Transverse colon (tissue), 4 donors: ENCODE measurements at regions not wholly inside any gene's neighbourhood (a gene's known extent, or its start where the extent isn't known, plus 50 kb on each side); places are given as distances from the start of the nearest gene placed in this dataset.
"Not testable (repeated sequence)": the region's sequence is repeated elsewhere in the genome, so short reads cannot be mapped to it uniquely, and the experiment has no call there.

Experiments used
- DNase-seq: peaks from one replicate; pipeline ENCODE4 v3.0.0-alpha.2; 2019
- H3K27ac ChIP-seq, 4 donors: fragments of 200-600 bp; sonication (generic); 2 replicates each; pipeline ENCODE4 v1.5.1; 2016 to 2018; ENCODE audit warnings: inconsistent platforms in 4 of 4
- H3K27me3 ChIP-seq: fragments of 200-600 bp; sonication (generic); 2 replicates; pipeline ENCODE4 v1.5.1; 2017; ENCODE audit warnings: inconsistent platforms
- H3K36me3 ChIP-seq, 4 donors: fragments of 200-600 bp; sonication (generic); 2 replicates each; pipeline ENCODE4 v1.5.1; 2017 to 2019; ENCODE audit warnings: inconsistent platforms in 4 of 4
- H3K4me1 ChIP-seq, 4 donors: fragments of 200-600 bp; sonication (generic); 2 replicates each; pipeline ENCODE4 v1.5.1; 2017 to 2020; ENCODE audit warnings: inconsistent platforms in 4 of 4
- H3K4me3 ChIP-seq, 4 donors: fragments of 200-600 bp; sonication (generic); 1 replicate in 1 of 4; 2 replicates in 3 of 4; pipeline versions ENCODE4 v1.5.1 to v1.6.1; 2017 to 2019; ENCODE audit warnings: inconsistent platforms in 4 of 4
- H3K9me3 ChIP-seq, 2 donors: fragments of 200-600 bp; sonication (generic); 2 replicates each; pipeline ENCODE4 v1.5.1; 2017 to 2019; ENCODE audit warnings: inconsistent platforms in 2 of 2
- EP300 ChIP-seq: sonication (generic); formaldehyde crosslinking; IDR thresholded peaks from one replicate; pipeline ENCODE4 v1.6.1; 2017; ENCODE audit warnings: antibody characterized with exemption, low read depth
- POLR2A ChIP-seq: fragments of 450-650 bp; IDR thresholded peaks from one replicate; pipeline ENCODE4 v1.6.1; 2016; ENCODE audit warnings: antibody characterized with exemption, mild to moderate bottlenecking, moderate library complexity
- POLR2AphosphoS5 ChIP-seq, 3 donors: sonication (generic); formaldehyde crosslinking; IDR thresholded peaks; one replicate each; pipeline ENCODE4 v1.6.1; 2016; ENCODE audit warnings: antibody characterized with exemption in 3 of 3
- WGBS, 2 donors: methylation state at CpG; one replicate each; pipeline ENCODE4 v1.1.5; 2018; ENCODE audit warnings: low coverage in 1 of 2; 5-methylcytosine and 5-hydroxymethylcytosine counted together
- in situ Hi-C, 4 donors: fragments of 200-750 bp; cut with MboI; loops; one replicate each; pipeline versions ENCODE4 v1.15.0 to v1.15.1; 2017; ENCODE audit warnings: low sequenced_read_pairs in 3 of 4, low pct_ligation_motif_present in 1 of 4, low pct_unique_long_range_greater_than_20kb in 1 of 4
- intact Hi-C: fragments of 100-400 bp; cut with DNase I; formaldehyde crosslinking; loops from one replicate; pipeline ENCODE4 v1.15.1; 2023; ENCODE audit warnings: low total_unique reads
- TF ChIP-seq, protein P1 (sequence below), 5 experiments: fragments of 200-600 bp in 3 of 5; fragments of 450-650 bp in 2 of 5; sonication (generic) in 3 of 5; IDR thresholded peaks; 1 replicate in 2 of 5; 2 replicates in 3 of 5; pipeline ENCODE4 v1.5.1; 2016 to 2017; ENCODE audit warnings: antibody characterized with exemption in 5 of 5, inconsistent platforms in 3 of 5, mild to moderate bottlenecking in 2 of 5, moderate library complexity in 1 of 5

DNA sequence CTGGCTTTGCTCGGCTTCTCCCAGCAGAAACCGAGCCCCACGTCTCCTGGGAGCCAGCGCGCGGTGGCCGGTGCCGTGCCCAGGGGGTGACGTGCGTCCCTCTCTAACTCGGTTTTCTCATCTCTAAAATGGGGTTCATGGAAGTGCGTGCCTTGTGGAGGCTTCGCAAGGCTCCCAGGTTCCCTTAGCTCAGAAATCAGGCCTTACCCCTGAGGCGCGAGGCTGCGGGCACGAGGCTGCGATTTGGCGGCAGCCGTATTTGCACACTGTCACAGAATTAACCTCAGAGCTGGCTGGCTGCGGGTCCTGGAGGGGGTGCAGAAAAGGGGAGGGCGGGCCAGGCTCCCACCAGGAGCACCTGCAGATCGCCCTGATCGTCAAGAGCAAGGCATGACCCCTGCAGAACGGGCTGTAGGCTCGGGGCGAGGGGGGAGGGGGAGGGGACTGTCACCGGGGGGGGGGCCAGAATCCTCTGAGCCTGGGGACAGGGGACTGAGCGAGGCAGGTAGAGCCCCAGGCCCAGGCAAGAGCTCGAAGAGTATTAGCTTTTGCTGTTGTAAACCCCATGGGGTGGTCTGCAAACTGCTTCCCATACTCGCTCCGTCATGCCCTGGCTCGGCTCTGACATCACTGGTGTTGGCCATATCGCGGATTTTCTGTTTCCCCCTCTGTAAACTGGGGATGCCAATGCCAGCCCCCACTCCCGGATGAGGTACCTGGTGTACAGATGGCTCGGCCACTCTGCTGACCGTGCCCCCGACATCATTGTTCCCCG lies 62.2 kb downstream of the CCNE1 start:
- in situ Hi-C loops (loop anchor here in 3 of 4 donors (10.0 to 25.0 kb wide), 3 partner anchors 109 to 139 kb away; no protein-coding TSS in a partner anchor), intact Hi-C loops (loop anchor here (5.0 to 10.0 kb wide), 2 partner anchors 112 to 139 kb away; no protein-coding TSS in a partner anchor)
- Histone ChIP-seq H3K4me1 (peaks cover 7 to 15% (median 11%) of the 10 kb centered on the region in 4 donors), H3K36me3 (no peaks in the 10 kb centered on the region), H3K4me3 (peak overlapping the region in 2 of 4 donors; percentile 36 to 48), H3K27ac (no peak overlapping the region), H3K9me3 (no peaks in the 10 kb centered on the region), H3K27me3 (peaks cover 32% of the 10 kb centered on the region)
- no peak for DNase-seq
- 44% methylated on average over 28 of the region's 40 CpGs; no CpG with 5 or more reads in 1 of the 2 donors for WGBS, 2 donors
- no peak for TF ChIP-seq POLR2AphosphoS5 (IDR thresholded peaks at IDR 0.05)
- TF ChIP-seq, protein P1, sequence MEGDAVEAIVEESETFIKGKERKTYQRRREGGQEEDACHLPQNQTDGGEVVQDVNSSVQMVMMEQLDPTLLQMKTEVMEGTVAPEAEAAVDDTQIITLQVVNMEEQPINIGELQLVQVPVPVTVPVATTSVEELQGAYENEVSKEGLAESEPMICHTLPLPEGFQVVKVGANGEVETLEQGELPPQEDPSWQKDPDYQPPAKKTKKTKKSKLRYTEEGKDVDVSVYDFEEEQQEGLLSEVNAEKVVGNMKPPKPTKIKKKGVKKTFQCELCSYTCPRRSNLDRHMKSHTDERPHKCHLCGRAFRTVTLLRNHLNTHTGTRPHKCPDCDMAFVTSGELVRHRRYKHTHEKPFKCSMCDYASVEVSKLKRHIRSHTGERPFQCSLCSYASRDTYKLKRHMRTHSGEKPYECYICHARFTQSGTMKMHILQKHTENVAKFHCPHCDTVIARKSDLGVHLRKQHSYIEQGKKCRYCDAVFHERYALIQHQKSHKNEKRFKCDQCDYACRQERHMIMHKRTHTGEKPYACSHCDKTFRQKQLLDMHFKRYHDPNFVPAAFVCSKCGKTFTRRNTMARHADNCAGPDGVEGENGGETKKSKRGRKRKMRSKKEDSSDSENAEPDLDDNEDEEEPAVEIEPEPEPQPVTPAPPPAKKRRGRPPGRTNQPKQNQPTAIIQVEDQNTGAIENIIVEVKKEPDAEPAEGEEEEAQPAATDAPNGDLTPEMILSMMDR (IDR thresholded peaks at IDR 0.05), result peak in 3 of 5 experiments; percentile 6 to 23 (median 8)

DNA sequence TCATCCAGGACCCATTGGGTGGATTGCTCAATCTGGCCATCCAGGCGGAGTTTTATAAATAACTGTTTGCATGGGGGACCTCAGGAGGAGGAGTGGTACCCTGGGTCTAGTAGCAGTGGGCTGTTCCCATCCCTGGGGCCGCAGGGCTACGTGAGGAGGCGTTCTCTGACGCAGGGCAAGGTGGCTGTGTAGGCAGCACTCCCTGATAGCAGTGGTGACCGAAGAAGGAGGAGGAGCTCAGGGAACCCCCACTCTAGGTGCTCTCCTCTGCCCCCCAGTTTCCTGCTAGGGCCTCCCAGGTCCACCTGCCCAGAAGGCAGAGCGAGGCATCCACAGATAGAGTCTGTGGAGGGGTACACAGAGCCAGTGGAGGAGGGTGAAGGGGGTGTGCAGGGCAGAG lies 64.1 kb downstream of the CCNE1 start:
- no peak overlapping the region for H3K27ac ChIP-seq
- H3K9me3 ChIP-seq, result no peaks in the 10 kb centered on the region
- no peaks in the 10 kb centered on the region for H3K36me3 ChIP-seq
- TF ChIP-seq POLR2AphosphoS5 (IDR thresholded peaks at IDR 0.05) (no peak), POLR2A (no peak), EP300 (no peak)
- TF ChIP-seq, protein P1 (IDR thresholded peaks at IDR 0.05), result no peak
- H3K27me3 ChIP-seq, result peaks cover 32% of the 10 kb centered on the region
- DNase-seq, result no peak
- WGBS, 2 donors, result 77 to 86% methylated on average over 1 to 7 of the region's 7 CpGs
- peaks cover 7 to 15% (median 11%) of the 10 kb centered on the region in 4 donors for H3K4me1 ChIP-seq
- no peak overlapping the region for H3K4me3 ChIP-seq
- intact Hi-C loops (loop anchor here (10.0 kb wide), 1 partner anchor 141 kb away; no protein-coding TSS in a partner anchor), in situ Hi-C loops (loop anchor here in 2 of 4 donors (10.0 kb wide), 2 partner anchors 111 to 141 kb away; no protein-coding TSS in a partner anchor)

DNA sequence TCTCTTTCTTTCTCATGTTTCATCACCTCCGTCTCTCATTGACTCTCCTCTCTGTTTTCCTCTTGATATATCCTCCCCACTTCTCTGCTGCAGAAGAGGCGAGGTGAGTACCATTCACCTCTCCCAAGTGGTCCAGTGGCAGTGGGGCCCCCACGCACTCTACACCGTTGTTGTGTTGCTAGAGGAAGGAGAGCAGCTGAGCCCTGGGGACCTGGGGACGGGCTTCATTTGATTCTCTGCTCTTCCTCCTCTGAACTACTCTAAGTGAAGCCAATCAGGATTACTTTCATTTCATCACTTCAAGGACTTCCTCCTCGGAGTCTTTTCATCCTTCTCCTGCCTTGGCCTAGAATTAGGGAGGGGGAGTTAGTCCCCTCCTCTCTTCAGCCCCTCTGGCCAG lies 64.6 kb downstream of the CCNE1 start:
- in situ Hi-C loops (loop anchor here in 2 of 4 donors (10.0 kb wide), 2 partner anchors 112 to 142 kb away; no protein-coding TSS in a partner anchor), intact Hi-C loops (loop anchor here (10.0 kb wide), 1 partner anchor 142 kb away; no protein-coding TSS in a partner anchor)
- WGBS, 2 donors, result 54 to 100% methylated on average over 1 to 6 of the region's 6 CpGs
- DNase-seq, result no peak
- H3K9me3 ChIP-seq, result no peaks in the 10 kb centered on the region
- no peak overlapping the region for H3K27ac ChIP-seq
- H3K4me1 ChIP-seq, result peaks cover 7 to 15% (median 11%) of the 10 kb centered on the region in 4 donors
- H3K36me3 ChIP-seq, result no peaks in the 10 kb centered on the region
- peaks cover 27% of the 10 kb centered on the region for H3K27me3 ChIP-seq
- no peak for TF ChIP-seq POLR2A
- TF ChIP-seq EP300, result no peak
- TF ChIP-seq POLR2AphosphoS5 (IDR thresholded peaks at IDR 0.05), result no peak
- TF ChIP-seq, protein P1 (IDR thresholded peaks at IDR 0.05), result no peak
- no peak overlapping the region for H3K4me3 ChIP-seq

DNA sequence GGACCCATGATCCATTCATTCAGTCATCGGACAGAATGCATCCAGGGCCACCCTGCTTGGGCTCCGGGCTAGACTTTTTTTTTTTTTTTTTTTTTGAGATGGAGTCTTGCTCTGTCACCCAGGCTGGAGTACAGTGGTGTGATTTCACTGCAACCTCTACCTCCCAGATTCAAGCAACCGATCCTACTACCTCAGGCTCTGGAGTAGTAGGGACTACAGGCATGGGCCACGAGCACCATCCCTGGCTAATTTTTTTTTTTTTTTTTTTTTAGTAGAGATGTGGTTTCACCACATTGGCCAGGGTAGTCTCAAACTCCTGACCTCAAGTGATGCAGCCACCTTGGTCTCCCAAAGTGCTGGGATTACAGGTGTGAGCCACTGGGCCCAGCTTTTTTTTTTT lies 65.1 kb downstream of the CCNE1 start:
- intact Hi-C loops (loop anchor here (10.0 kb wide), 1 partner anchor 142 kb away; no protein-coding TSS in a partner anchor), in situ Hi-C loops (loop anchor here in 2 of 4 donors (10.0 kb wide), 2 partner anchors 112 to 142 kb away; no protein-coding TSS in a partner anchor)
- not testable (repeated sequence) for H3K27ac ChIP-seq, H3K4me3 ChIP-seq, DNase-seq, H3K36me3 ChIP-seq, H3K9me3 ChIP-seq
- Histone ChIP-seq H3K4me1 (peaks cover 7 to 15% (median 11%) of the 10 kb centered on the region in 4 donors), H3K27me3 (peaks cover 22% of the 10 kb centered on the region)
- 78% methylated on average over 4 of the region's 4 CpGs; no CpG with 5 or more reads in 1 of the 2 donors for WGBS, 2 donors
